ENCODE measurements at regions not wholly inside any gene's neighbourhood (a gene's known extent, or its start where the extent isn't known, plus 50 kb on each side); places are given as distances from the start of the nearest gene placed in this dataset.

DNA sequence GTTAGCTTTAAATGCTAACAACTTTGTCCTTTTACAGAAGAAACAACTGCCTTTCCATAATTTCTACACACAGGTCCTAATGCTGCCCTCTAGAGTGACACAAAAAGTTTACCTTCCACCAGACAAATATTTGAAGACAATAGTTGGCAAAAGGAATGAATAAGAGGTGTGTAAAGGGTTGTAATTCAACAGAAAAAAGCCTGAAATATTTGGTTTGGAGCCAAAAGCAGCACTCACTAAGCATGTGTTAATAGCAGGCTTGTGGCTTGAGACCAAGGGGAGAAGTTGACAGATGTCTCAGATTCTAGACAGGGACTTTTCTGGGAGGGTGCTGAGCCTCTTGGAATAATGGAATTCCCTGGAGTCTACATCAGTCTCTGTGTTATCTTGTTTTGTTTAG, 156.2 kb upstream of the GALNT17 start:
- no peak for DNase-seq (ENCODE audit: low read depth)

DNA sequence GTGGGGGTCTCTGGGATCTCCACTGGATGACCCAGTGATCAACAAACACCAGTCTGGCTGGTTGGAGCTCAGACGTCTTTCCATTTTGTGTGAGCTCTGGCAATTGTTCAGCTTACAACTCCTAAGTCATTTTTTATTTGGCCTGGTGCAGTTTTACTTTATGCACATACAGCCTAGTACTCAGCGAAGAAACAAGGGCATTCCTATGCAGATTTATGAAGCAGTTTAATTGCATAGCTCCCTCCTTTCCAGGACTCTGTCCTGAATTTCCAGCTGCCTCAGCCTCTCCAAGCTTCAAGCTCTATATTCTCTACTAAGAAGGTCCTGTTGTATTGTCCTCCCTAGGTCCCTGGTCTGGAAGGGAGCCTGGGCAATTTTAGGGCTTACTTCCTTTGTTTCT, 145.6 kb upstream of the GALNT17 start:
- no peak for DNase-seq (ENCODE audit: low read depth)

DNA sequence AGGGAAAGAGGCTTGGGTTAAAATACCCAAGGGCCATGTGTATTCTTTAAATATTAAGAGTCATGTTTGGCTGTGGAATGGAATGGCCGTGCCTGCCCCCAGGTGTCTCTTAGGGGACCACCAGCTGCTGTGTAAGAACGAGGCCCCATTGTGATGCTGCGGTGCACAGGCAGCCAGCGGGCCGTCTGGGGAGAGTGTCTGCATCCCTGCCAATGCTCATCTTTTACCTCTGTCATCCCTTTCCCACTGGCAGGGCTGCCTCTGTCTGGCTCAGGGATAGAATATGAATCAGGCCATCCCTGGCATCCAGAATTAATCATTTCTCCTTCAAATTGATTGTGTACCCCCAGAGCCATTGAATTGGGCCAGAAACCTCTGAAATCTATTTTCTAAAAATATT, 137.8 kb upstream of the GALNT17 start:
- DNase-seq (ENCODE audit: low read depth): no peak

DNA sequence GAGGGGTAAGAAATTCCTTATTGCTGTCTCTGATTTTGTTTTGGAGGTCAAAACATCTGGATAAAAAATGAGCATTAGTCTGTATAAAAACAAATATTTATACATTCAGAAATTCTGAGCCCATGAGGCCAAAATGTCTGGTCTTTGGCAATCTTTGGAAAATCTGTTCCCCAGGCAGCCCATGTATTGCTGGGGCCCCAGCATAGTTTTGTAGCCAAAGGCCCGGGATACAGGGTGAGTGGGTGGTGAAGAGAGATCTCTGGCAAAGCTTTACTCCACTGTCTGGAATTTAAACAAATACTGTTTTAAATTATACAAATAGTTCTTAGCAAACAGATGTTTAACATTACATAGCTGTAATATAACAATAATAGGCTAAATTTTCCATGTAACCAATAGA, 134.7 kb upstream of the GALNT17 start:
- DNase-seq (ENCODE audit: low read depth): peak; percentile 86

DNA sequence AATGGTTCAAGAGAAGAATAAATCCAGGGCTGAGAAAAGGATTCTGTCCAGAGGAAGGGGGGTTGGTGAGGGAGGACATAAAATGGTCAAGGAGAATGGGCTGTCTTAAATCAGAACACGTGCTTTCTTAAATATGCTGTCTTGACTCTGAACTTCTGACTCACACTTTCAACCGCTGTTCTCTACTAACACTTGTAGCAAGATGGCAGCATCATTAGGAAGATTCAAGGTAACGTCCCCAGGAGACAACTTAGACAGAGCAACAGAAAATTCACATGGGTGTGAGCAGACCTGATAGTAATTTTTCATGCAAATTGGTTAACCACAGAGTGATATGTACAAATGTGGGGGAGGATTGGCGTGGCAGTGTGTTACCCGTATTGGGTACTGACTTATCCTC, 126.8 kb upstream of the GALNT17 start:
- DNase-seq (ENCODE audit: low read depth): no peak

DNA sequence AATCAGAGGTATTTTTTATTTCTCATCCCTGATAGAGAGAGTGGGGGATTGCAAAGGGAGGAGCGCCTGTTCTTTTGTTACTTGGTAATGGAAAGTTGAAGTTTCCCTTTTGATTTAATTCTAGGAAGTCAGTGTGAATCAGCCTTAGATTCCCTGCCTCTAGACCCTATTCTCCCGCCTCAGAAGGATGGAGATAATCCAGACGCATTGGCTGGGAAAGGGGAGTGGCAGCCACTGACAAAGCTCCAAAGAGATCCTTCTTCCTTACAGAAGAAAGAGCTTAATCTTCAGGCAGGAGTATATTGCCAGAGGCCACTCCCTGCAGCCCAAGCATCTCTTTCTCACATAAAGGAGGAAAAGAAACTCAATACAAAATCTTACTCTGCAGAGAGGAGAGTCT, 122.3 kb upstream of the GALNT17 start:
- DNase-seq (ENCODE audit: low read depth): no peak

DNA sequence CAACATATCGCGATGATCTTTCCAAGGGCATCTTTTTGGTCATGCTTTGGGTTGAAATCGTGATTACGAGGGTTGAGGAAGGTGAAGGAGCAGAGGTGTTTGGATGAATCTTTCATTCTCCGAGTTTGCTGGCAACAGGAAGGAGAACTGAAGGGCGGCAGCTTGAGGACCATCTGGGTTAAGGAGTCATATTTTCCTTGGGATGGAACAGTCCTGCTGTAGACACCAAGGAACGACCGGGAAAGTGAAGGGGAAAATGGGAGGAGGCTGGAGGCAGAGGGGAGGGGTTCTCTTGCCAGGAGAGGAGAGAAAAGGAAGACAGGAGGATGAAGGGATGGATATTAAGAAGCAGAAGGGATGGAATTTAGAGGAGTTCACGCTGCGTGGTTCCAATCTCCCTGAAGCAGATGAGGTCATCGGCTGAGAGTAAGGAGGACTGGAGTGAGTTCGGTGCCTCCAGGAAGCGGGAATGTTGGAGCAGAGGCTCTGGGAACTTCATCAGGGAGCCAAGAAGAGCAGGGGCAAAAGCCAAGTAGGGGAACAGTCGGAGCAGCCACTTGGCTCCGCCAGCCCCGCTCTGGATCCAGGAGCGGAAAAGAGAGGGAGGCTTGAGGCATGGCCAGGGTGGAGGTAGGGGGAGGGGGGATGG, 116.6 kb upstream of the GALNT17 start:
- peak; percentile 72 for DNase-seq (ENCODE audit: low read depth)

DNA sequence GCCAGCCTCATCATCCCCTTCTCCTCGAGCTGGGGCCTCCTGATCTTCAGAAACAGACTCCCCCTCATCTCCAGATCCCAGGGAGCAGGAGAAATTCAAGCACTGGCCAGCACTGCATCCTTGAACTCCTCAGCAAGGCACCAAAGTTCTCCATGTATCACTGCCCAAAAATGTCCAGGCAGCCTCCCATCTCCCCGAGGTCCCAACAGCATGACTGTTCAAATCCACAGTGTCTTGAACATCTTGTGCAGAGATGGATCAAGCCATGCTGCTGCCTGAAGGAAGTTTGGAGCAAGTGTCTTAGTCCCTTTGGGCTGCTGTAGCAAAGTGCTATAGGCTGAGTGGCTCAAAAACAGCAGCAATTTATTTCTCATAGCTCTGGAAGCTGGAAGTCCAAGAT, 115.5 kb upstream of the GALNT17 start:
- DNase-seq (ENCODE audit: low read depth): no peak

DNA sequence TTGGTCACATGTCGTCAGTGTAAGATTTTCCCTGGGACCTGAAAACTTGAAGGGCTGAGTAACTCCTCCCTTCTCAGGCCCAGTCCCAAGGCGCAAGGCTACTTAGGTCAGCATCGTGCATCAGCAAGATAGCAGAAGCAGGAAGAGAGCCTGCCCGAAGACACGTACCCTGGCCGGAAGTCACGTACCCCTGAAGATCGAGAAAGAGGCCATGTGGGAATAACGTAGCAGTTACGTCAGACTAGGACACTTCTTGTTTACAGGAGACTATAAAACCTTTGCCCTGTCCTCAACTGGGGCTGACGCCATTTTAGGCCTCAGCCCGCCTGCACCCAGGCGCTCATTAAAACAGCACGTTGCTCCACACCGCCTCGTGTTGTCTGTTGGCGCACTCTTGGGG, 114.3 kb upstream of the GALNT17 start:
- DNase-seq (ENCODE audit: low read depth): no peak

DNA sequence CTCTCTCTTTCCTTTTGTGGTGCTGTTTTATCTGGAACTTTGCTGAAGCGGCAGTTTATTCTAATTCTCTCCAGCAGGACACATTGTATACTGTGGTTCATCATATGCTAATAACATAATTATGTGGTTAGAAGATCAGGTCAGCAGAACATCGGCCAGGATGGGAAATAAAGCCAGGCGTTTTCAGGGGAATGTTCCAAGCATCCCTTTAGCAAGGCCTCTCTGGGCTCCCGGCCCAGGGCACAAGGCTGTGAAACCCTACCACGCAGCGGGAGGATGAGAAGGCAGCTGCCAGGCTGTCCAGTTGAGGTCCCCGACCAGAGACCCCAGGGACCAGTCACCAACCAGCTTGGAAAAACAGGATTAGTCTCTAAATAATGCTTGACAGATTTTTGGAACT, 112.2 kb upstream of the GALNT17 start:
- peak; percentile 78 for DNase-seq (ENCODE audit: low read depth)

DNA sequence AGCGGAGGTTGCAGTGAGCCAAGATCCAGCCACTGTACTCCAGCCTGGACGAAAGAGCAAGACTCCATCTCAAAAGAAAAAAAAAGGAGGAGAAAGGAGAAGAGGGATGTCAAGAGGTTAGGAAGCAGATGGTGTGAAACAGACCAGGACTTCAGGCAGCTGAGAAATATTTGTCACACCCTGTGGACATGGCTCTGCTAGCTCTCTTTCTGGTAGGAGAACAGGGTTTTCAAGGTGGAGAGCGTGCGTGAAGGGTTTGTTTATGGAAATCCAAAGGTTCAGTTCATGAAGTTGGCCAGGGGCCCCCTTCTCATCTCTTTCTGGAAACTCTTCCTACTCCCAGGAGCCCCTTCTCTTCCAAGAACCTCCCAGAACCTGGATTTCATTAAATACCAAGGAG, 110.8 kb upstream of the GALNT17 start:
- peak; percentile 67 for DNase-seq (ENCODE audit: low read depth)

DNA sequence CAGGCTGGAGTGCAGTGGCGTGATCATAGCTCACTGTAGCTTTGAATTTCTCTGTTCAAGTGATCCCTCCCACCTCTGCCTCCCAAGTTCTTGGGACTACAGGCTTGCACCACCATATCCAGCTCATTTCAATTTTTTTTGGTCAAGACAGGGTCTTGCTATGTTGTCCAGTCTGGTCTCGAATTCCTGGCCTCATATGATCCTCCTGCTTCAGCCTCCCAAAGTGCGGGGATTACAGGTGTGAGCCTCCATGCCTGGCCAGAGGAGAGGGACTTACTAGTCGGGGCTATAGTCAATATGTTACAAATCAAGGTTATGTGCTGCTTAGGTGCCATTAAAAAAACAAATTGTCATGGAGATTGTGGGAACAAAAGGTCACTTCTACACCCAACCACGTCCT, 105.3 kb upstream of the GALNT17 start:
- DNase-seq (ENCODE audit: low read depth): no peak

DNA sequence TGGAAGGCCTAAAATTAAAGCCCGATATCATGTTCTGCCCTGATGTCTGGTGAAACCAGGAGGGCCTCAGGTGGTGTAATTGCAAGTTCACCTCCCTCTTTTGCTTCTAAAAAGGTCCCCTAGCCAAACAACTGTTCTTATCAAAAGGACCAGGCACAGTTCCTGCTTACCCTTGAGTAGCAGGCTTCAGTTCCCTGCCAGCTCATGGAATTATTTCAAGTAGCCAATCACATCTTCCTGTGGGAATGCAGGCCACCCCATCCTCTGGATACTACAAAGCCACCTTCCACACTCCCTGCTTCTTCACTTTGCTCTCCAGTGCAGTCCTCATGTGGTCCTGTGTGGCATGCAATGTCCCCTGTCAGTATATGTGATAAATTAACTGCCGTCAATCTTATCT, 97.7 kb upstream of the GALNT17 start:
- DNase-seq (ENCODE audit: low read depth): no peak

DNA sequence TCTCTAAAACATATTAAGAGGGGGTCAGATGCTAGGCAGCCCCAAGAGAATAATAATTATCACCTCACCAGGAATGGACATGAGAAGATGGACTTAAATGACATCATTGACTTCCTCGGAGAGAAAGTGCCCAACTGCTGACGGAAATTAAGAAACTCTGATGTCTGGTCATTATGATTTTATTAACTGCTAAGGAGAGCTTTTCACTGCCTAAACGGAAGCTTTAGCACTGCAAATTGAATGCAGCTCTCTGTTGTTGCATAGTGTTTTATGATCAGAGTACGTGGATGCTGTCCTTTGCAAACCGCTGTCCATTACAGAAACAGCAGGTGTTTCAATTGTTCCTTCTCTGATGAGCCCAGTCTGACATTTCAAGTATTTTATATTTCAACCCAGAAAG, 89.4 kb upstream of the GALNT17 start:
- DNase-seq (ENCODE audit: low read depth): no peak

DNA sequence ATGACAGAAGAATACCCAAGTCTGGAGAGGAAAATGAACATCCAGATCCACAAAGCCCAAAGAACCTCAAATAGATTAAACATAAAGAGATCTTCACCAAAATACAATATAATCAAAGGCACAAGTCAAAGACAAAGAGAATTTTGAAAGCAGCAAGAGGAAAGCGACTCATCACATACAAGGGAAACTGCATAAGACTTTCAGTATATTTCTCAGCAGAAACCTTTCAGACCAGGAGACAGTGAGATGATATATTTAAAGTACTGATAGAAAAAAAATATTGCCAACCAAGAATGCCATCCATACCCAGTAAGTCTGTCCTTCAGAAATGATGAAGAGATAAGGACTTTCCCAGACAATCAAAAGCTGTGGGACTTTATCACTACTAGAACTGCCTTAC, 81.5 kb upstream of the GALNT17 start:
- no peak for DNase-seq (ENCODE audit: low read depth)

DNA sequence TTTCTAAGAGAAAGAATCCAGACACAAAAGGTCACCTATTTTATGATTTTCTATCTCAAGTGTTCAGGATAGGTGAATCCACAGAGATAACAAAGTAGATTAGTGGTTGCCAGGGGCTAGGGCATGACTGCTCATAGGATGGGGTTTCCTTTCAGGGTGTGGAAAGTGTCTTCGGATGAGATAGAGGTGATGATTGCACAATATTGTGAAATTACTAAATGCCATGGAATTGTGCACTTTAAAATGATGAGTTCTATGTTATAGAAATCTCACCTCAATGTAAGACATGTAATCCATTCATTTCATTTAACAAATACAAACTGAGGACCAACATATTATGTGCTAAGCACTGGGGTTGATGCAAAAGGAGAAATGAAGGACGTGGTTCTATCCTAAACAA, 76.4 kb upstream of the GALNT17 start:
- no peak for DNase-seq (ENCODE audit: low read depth)

DNA sequence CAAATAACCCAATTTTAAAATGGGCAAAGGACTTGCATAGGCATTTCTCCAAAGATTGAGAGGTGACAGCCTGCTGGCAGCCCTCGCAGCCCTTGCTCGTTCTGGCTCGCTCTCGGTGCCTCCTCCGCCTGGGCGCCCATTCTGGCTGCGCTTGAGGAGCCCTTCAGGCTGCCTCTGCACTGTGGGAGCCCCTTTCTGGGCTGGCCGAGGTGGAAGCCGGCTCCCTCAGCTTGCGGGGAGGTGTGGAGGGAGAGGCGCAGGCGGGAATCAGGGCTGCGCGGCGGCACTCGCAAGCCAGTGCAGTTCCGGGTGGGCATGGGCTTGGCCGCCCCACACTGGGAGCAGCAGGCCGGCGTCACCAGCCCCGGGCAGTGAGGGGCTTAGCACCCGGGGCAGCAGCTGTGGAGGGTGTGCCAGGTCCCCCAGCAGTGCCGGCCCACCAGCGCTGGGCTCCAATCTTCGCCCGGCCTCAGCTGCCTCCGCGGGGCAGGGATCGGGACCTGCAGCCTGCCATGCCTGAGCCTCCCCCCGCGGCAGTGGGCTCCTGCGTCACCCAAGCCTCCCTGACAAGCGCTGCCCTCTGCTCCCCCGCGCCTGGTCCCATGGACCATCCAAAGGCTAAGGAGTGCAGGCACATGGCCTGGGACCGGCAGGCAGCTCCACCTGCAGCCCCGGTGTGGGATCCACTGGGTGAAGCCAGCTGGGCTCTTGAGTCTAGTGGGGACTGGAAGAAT, 54.0 kb upstream of the GALNT17 start:
- DNase-seq (ENCODE audit: low read depth): no peak

Measured in forelimb muscle (tissue), 1 donor.